ENCODE measurements at regions not wholly inside any gene's neighbourhood (a gene's known extent, or its start where the extent isn't known, plus 50 kb on each side); places are given as distances from the start of the nearest gene placed in this dataset.
A peak's percentile ranks its signal among the peaks of the same experiment; 100 is the strongest.

GRCh38 chr12:71236133-71236660, 78.4 kb upstream of the TSPAN8 start:
- DNase-seq (ENCODE audit: low read depth), result no peak

- no peak for DNase-seq (ENCODE audit: low read depth)
These were observed 75.3 kb upstream of the TSPAN8 start for GRCh38 chr12:71233083-71233482.

- DNase-seq (ENCODE audit: low read depth), result no peak
These were observed 72.7 kb upstream of the TSPAN8 start for GRCh38 chr12:71230542-71230941.

GRCh38 chr12:71223139-71223538, 65.3 kb upstream of the TSPAN8 start:
- DNase-seq (ENCODE audit: low read depth), result no peak

GRCh38 chr12:71222436-71222835, 64.6 kb upstream of the TSPAN8 start:
- no peak for DNase-seq (ENCODE audit: low read depth)

- DNase-seq (ENCODE audit: low read depth), result no peak
These were observed 62.5 kb upstream of the TSPAN8 start for GRCh38 chr12:71220260-71220659.

GRCh38 chr12:71219224-71219623, 61.4 kb upstream of the TSPAN8 start:
- DNase-seq (ENCODE audit: low read depth), result no peak

- no peak for DNase-seq (ENCODE audit: low read depth)
These were observed 60.8 kb upstream of the TSPAN8 start for GRCh38 chr12:71218616-71219015.

GRCh38 chr12:71216725-71217579, 59.2 kb upstream of the TSPAN8 start:
- DNase-seq (ENCODE audit: low read depth), result peak; percentile 16

- DNase-seq (ENCODE audit: low read depth), result no peak
These were observed 56.9 kb upstream of the TSPAN8 start for GRCh38 chr12:71214511-71215285.

- no peak for DNase-seq (ENCODE audit: low read depth)
These were observed 50.4 kb upstream of the TSPAN8 start for GRCh38 chr12:71208053-71208685.

Measured in HS-5 (cell line).